Stomach (tissue), 4 donors: ENCODE measurements at regions not wholly inside any gene's neighbourhood (a gene's known extent, or its start where the extent isn't known, plus 50 kb on each side); places are given as distances from the start of the nearest gene placed in this dataset.

ENCODE experiments used
- CTCF ChIP-seq, 7 experiments: fragments of 450-650 bp in 4 of 7; fragments of 200-600 bp in 3 of 7; sonication (generic) in 3 of 7; IDR thresholded peaks; one replicate each; pipeline ENCODE4 v1.5.1; 2016 to 2019; ENCODE audit warnings: antibody characterized with exemption in 7 of 7, control low read depth in 2 of 7, mild to moderate bottlenecking in 1 of 7
- EP300 ChIP-seq: sonication (generic); formaldehyde crosslinking; IDR thresholded peaks from one replicate; pipeline ENCODE4 v1.6.1; 2017; ENCODE audit warnings: antibody characterized with exemption

GRCh38 chr6:146892613-146893401, 294.0 kb downstream of the ADGB start:
- no peak for TF ChIP-seq CTCF (IDR thresholded peaks at IDR 0.05)
- TF ChIP-seq EP300: no peak
